C4-2B (cell line): ENCODE measurements at regions not wholly inside any gene's neighbourhood (a gene's known extent, or its start where the extent isn't known, plus 50 kb on each side); places are given as distances from the start of the nearest gene placed in this dataset.

Experiments
- ZFX ChIP-seq: fragments of 450-650 bp; IDR thresholded peaks from 2 replicates; pipeline ENCODE4 v1.6.1; 2017
- TF ChIP-seq, protein P1 (sequence below): fragments of 450-650 bp; conservative IDR thresholded peaks from 2 replicates; pipeline ENCODE4 v1.5.1; 2017; ENCODE audit warnings: mild to moderate bottlenecking

GRCh38 chr17:52482271-52482670, 323.8 kb upstream of the CA10 start:
- TF ChIP-seq, protein P1, sequence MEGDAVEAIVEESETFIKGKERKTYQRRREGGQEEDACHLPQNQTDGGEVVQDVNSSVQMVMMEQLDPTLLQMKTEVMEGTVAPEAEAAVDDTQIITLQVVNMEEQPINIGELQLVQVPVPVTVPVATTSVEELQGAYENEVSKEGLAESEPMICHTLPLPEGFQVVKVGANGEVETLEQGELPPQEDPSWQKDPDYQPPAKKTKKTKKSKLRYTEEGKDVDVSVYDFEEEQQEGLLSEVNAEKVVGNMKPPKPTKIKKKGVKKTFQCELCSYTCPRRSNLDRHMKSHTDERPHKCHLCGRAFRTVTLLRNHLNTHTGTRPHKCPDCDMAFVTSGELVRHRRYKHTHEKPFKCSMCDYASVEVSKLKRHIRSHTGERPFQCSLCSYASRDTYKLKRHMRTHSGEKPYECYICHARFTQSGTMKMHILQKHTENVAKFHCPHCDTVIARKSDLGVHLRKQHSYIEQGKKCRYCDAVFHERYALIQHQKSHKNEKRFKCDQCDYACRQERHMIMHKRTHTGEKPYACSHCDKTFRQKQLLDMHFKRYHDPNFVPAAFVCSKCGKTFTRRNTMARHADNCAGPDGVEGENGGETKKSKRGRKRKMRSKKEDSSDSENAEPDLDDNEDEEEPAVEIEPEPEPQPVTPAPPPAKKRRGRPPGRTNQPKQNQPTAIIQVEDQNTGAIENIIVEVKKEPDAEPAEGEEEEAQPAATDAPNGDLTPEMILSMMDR, result no peak
- no peak for TF ChIP-seq ZFX
